ENCODE measurements at regions not wholly inside any gene's neighbourhood (a gene's known extent, or its start where the extent isn't known, plus 50 kb on each side); places are given as distances from the start of the nearest gene placed in this dataset.

GRCh38 chr1:51048670-51049069 is 53.4 kb upstream of the C1orf185 start (continued):
- no peak for TF ChIP-seq CHD7 (IDR thresholded peaks at IDR 0.05; ENCODE audit: insufficient replicate concordance, low read length)
- no peak for TF ChIP-seq TEAD4 (IDR thresholded peaks at IDR 0.05; ENCODE audit: low read depth, low read length)
- no peak for TF ChIP-seq TBP (IDR thresholded peaks at IDR 0.05; ENCODE audit: low read depth, low read length)
- TF ChIP-seq SP4 (IDR thresholded peaks at IDR 0.05; ENCODE audit: low read length) = no peak
- no peak for TF ChIP-seq POLR2AphosphoS5 (IDR thresholded peaks at IDR 0.05; ENCODE audit: low read depth, low read length)
- TF ChIP-seq, protein P1, sequence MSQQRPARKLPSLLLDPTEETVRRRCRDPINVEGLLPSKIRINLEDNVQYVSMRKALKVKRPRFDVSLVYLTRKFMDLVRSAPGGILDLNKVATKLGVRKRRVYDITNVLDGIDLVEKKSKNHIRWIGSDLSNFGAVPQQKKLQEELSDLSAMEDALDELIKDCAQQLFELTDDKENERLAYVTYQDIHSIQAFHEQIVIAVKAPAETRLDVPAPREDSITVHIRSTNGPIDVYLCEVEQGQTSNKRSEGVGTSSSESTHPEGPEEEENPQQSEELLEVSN (IDR thresholded peaks at IDR 0.05) = no peak
- no peak for TF ChIP-seq SP2 (IDR thresholded peaks at IDR 0.05; ENCODE audit: low read length)
- no peak for TF ChIP-seq RFX5 (IDR thresholded peaks at IDR 0.05; ENCODE audit: borderline replicate concordance, low read depth, low read length)
- no peak for TF ChIP-seq HDAC6 (IDR thresholded peaks at IDR 0.05; ENCODE audit: low read depth, low read length)

Measured in H1 (cell line).